Mucosa of rectum (tissue), 2 donors: ENCODE measurements at regions not wholly inside any gene's neighbourhood (a gene's known extent, or its start where the extent isn't known, plus 50 kb on each side); places are given as distances from the start of the nearest gene placed in this dataset.

ENCODE experiments used
- H3K27ac ChIP-seq, 2 donors: one replicate each; pipeline ENCODE4 v1.7.0; 2013; ENCODE audit warnings: inconsistent platforms in 2 of 2, low read depth in 2 of 2, low read length in 2 of 2
- H3K27me3 ChIP-seq, 2 donors: one replicate each; pipeline ENCODE4 v1.7.0; 2013; ENCODE audit warnings: low read length in 2 of 2; ENCODE audit not compliant: control insufficient read depth in 2 of 2, insufficient read depth in 2 of 2
- H3K36me3 ChIP-seq, 2 donors: one replicate each; pipeline ENCODE4 v1.7.0; 2013; ENCODE audit warnings: low read length in 2 of 2; ENCODE audit not compliant: control insufficient read depth in 2 of 2, insufficient read depth in 2 of 2
- H3K4me1 ChIP-seq, 2 donors: one replicate each; pipeline ENCODE4 v1.7.0; 2013; ENCODE audit warnings: low read length in 2 of 2, mild to moderate bottlenecking in 1 of 2; ENCODE audit not compliant: control insufficient read depth in 2 of 2, insufficient read depth in 2 of 2
- H3K4me3 ChIP-seq, 2 donors: one replicate each; pipeline ENCODE4 v1.7.0; 2013; ENCODE audit warnings: low read length in 2 of 2
- H3K9ac ChIP-seq, 2 donors: one replicate each; pipeline ENCODE4 v1.7.0; 2013; ENCODE audit warnings: low read length in 2 of 2, low read depth in 1 of 2, mild to moderate bottlenecking in 1 of 2
- H3K9me3 ChIP-seq, 2 donors: one replicate each; pipeline ENCODE4 v1.7.0; 2013; ENCODE audit warnings: low read length in 2 of 2; ENCODE audit not compliant: control insufficient read depth in 2 of 2
- donor health status: healthy.
- donor health status: Normal muscosa, but diverticular disease.

DNA sequence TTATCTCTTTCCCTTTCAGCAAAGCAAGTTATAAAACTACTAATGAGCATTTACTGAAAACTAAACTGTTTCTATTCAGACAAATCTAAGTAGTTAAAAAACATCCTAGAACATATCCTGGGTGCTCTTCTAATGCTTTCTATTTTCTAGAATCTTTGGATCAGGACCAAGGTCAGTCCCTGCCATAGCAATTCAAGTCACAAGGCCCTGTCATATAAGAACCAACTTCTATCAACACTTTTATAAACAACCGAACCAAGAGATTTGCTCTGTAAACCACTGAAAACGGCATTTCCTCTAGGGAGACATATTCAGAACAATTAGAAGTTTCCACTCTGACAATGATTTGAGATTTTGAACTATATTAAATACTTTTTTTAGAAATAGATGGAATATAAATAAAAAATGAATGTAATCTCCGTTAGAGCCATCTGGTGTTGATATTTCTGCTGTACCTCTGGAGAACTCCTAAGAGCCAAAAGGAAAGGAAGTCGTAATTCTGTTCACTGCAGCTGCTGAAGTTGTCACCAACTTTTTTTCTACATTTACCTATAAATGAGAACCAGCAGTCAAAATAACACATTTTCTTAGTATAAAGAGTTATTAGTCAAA, 51.4 kb upstream of the LGSN start:
- Histone ChIP-seq H3K4me3 (no peak overlapping the region), H3K36me3 (no peaks in the 10 kb centered on the region), H3K9ac (no peak overlapping the region), H3K27ac (no peak overlapping the region), H3K9me3 (no peaks in the 10 kb centered on the region), H3K4me1 (no peaks in the 10 kb centered on the region), H3K27me3 (no peaks in the 10 kb centered on the region)

GRCh38 chr6:63372951-63373533, 53.3 kb upstream of the LGSN start:
- Histone ChIP-seq H3K4me1 (no peaks in the 10 kb centered on the region), H3K27ac (no peak overlapping the region), H3K4me3 (no peak overlapping the region), H3K36me3 (no peaks in the 10 kb centered on the region), H3K27me3 (no peaks in the 10 kb centered on the region), H3K9ac (no peak overlapping the region), H3K9me3 (no peaks in the 10 kb centered on the region)

DNA sequence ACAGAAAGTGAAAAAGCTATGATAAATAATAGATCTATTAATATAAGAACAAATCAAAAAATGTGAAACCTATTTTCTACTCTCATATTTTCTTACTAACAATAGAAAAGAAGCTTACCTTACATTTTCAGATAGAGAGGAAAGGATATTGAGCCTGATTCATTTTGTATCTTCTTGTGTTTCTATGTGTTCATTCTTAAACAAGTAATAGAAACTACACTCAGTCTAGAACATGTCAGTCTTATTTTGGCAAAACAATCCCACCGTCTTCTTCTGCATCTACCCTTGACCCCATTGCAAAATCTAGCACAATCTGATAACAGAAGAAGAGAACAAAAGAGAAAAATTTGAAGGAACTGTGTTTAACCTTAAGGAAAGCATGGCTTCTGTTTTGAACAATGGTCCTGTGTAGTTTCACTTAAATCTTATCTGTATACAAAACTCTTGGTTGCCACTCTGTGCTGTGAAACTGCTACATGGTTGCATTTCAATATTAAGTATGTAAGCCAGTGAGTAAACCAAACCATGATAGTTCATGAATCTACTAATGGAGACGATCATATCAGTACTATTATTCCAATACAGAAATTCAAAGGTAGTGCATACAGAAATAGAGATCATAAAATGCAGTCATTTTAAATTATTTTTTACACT, 69.5 kb upstream of the LGSN start:
- H3K27ac ChIP-seq = no peak overlapping the region
- peaks cover 5 to 12% of the 10 kb centered on the region in 2 donors for H3K4me1 ChIP-seq
- no peak overlapping the region for H3K4me3 ChIP-seq
- H3K9me3 ChIP-seq = no peaks in the 10 kb centered on the region
- no peak overlapping the region for H3K9ac ChIP-seq
- H3K27me3 ChIP-seq = no peaks in the 10 kb centered on the region
- no peaks in the 10 kb centered on the region for H3K36me3 ChIP-seq

DNA sequence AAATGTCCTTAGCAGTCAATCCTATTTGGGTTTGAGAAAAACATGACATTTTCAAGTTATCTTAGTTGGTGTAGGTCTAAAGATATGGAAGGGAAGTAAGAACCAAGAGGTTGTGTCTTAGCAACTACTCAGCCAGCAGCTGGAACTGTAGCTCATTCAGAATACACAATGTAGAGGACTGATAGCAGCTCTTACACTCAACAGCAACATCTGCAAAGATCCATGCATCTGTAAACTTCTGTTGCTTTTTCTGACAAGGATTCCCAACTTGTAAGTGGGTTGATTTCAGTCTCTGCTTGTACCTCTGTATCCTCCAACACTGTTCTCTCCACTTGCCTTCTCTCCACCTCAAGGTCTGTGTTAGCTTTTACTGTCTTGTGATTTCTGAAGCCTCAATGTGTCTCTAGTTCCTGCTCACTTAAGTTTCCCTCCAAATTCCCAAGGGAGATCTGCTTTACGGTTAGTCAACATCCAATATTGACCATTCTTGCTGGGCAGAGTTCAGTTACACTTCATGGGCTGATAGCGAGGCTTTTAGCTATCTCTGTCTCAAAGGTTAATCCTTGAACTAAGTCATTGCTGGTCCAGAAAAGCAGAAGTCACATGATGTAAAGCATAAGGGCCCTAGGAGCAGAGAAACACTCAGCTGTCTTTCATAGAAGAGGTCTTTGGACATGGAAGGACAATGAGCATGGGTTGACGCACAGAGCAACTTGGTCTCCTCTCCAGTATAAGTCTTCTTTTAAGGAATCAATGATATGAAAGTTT, 71.6 kb upstream of the LGSN start:
- H3K4me1 ChIP-seq = peaks cover 10 to 18% of the 10 kb centered on the region in 2 donors
- no peak overlapping the region for H3K9ac ChIP-seq
- H3K36me3 ChIP-seq = no peaks in the 10 kb centered on the region
- no peaks in the 10 kb centered on the region for H3K27me3 ChIP-seq
- peak overlapping the region; percentile 44 to 59 for H3K27ac ChIP-seq
- no peak overlapping the region for H3K4me3 ChIP-seq
- H3K9me3 ChIP-seq = no peaks in the 10 kb centered on the region

DNA sequence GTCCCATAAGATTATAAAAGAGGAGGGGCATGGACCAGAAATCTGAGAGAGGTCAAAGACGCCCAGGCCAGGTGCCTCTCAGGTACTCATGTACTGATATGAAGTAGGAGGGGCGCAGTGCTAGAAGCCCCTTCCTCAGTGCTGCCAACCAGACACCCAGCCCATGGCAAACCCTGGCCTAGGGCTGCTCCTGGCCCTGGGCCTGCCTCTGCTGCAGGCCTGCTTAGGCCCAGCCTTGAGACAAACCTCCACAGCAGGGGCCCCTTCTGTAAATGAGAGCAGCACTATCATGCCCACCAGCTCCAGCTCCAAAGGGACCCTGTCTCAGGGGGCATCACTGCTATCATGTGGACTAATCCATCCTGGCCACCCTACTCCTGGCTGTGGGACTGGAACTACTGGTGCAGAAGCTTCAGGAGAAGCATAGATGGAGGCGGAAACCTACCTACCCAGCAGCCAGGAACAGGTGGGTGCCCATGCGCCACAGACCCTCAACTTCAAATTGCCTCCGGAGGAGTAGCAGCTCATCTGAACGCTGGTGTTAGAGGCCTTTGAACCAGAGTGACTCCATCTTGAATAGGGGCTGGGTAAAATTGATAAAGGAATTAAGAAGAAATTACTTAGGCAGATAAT, 72.4 kb upstream of the LGSN start:
- no peak overlapping the region for H3K9ac ChIP-seq
- H3K9me3 ChIP-seq = no peaks in the 10 kb centered on the region
- no peaks in the 10 kb centered on the region for H3K36me3 ChIP-seq
- H3K27me3 ChIP-seq = no peaks in the 10 kb centered on the region
- peaks cover 10 to 18% of the 10 kb centered on the region in 2 donors for H3K4me1 ChIP-seq
- no peak overlapping the region for H3K4me3 ChIP-seq
- H3K27ac ChIP-seq = peak overlapping the region in 1 of 2 donors; percentile 44

DNA sequence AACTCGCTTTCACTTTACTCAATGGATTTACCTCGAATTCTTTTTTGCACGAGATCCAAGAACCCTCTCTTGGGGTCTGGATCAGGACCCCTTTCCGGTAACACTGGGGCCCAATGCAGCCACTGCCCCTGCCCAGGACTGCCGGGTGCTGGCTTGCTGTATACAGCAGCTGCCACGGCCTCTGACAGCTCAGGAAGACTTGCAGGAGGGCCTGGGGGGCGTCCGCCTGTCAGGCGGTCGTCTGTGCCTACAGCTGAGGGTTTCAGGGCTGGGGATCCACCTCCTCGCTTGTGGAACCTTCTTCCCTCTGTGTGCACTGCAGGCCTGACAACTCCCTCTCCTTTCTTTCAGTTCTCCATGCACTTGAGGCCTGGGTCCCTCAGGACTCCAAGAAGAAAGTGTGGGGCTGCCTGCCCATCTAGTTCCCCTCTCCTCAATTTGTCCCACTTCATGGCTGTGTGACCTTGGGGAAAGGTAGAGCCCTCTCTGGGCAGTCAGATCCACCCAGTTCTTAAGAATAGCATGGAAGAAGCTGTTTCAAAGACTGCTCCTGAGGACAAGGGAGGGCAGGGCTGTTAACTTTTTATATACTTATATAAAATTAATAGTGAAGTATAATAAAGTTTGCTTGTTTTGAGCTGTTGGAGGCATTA, 75.0 kb upstream of the LGSN start:
- peaks cover 10 to 23% of the 10 kb centered on the region in 2 donors for H3K4me1 ChIP-seq
- H3K27me3 ChIP-seq = no peaks in the 10 kb centered on the region
- H3K9me3 ChIP-seq = no peaks in the 10 kb centered on the region
- H3K4me3 ChIP-seq = no peak overlapping the region
- no peaks in the 10 kb centered on the region for H3K36me3 ChIP-seq
- H3K9ac ChIP-seq = peak overlapping the region in 1 of 2 donors; percentile 33
- H3K27ac ChIP-seq = peak overlapping the region; percentile 46 to 81

- Histone ChIP-seq H3K36me3 (no peaks in the 10 kb centered on the region), H3K4me3 (peak overlapping the region; percentile 46 to 59), H3K4me1 (peaks cover 10 to 23% of the 10 kb centered on the region in 2 donors), H3K27me3 (no peaks in the 10 kb centered on the region), H3K9me3 (no peaks in the 10 kb centered on the region), H3K27ac (peak overlapping the region; percentile 46 to 81), H3K9ac (peak overlapping the region in 1 of 2 donors; percentile 33)
These were observed 75.6 kb upstream of the LGSN start for GRCh38 chr6:63395381-63395780.

GRCh38 chr6:63403725-63404124, 83.9 kb upstream of the LGSN start:
- Histone ChIP-seq H3K9me3 (no peaks in the 10 kb centered on the region), H3K27ac (no peak overlapping the region), H3K4me1 (no peaks in the 10 kb centered on the region), H3K36me3 (no peaks in the 10 kb centered on the region), H3K9ac (no peak overlapping the region), H3K4me3 (no peak overlapping the region), H3K27me3 (no peaks in the 10 kb centered on the region)

DNA sequence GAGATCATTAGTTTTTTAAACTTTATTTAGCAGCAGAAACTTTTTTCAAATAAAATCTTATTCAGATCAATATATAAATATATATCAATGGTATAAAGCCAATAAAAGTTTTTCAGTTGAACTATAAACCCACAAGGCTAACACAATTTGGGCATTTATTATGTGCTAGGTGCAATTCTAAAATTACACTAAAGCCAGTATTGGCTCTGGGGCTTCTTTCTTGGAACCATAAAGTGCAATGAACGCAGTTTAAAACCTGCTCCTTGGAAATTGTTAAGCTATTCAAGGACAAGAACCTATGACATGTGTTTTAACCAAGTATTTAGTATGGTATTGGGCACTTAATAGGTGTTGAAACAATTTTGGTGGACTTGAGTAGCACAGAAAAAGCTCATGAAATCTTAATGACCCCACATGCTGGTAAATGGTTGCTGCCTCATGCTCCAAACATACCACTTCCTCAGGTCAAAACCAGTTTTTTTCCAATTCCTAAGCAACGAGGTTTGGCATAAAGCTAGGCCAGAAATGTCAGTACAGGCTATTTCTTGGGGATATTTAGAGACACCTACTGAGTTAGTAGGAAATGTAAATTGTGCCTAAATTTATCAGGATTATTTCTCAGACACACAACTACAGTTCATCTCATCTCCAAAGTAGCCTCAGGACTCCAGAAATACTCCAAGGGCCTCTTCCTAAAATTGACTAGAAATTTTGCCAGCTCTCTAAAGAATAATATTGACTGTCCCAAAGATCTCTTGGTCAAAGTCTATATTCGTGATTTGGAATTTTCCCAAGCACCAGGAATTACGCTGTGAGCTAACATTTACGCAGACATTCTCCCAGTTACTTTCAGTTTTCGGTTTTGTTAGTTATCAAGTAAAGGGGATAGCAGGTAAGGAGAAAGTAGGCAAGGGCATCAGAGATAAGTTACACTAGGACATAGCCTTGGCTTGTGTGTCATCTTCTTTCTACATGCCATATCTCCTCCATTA, 90.9 kb upstream of the LGSN start:
- Histone ChIP-seq H3K4me3 (peak overlapping the region in 1 of 2 donors; percentile 44), H3K27ac (peak overlapping the region; percentile 55 to 72), H3K36me3 (no peaks in the 10 kb centered on the region), H3K4me1 (peaks cover 3 to 10% of the 10 kb centered on the region in 2 donors), H3K9me3 (no peaks in the 10 kb centered on the region), H3K27me3 (no peaks in the 10 kb centered on the region), H3K9ac (no peak overlapping the region)
